GM18951 (cell line): ENCODE measurements at regions not wholly inside any gene's neighbourhood (a gene's known extent, or its start where the extent isn't known, plus 50 kb on each side); places are given as distances from the start of the nearest gene placed in this dataset.
"Not testable (repeated sequence)": the region's sequence is repeated elsewhere in the genome, so short reads cannot be mapped to it uniquely, and the experiment has no call there.

Experiments
- POLR2A ChIP-seq: IDR thresholded peaks from 4 replicates; pipeline ENCODE4 v1.6.1; 2011; ENCODE audit warnings: mild to moderate bottlenecking; ENCODE audit not compliant: insufficient read length, insufficient read depth; ENCODE audit errors: extremely low read depth
- in situ Hi-C: fragments of 300-500 bp; cut with MboI; formaldehyde crosslinking; loops from one replicate; pipeline ENCODE4 v1.12.0; 2022; ENCODE audit warnings: low sequenced_read_pairs, mixed read lengths, inconsistent platforms; ENCODE audit not compliant: unreplicated experiment

DNA sequence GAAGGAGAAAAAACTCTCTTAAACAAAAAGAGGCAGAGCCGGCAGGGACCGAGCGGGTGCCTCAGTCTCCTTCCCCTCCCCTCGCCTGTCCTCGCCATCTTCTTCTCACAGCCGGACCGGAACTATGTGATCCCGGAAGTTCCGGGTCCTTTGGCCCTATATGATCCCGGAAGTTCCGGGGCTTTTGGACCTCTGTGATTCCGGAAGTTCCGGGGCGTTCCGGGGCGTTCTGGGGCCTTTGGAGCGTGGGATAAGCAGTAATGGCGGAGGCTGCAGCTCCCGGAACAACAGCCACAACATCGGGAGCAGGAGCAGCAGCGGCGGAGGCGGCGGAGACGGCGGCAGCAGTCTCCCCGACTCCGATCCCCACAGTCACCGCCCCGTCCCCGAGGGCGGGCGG is 98.9 kb upstream of the MED14 start:
- in situ Hi-C loops = no loop called here
- TF ChIP-seq POLR2A = no peak

DNA sequence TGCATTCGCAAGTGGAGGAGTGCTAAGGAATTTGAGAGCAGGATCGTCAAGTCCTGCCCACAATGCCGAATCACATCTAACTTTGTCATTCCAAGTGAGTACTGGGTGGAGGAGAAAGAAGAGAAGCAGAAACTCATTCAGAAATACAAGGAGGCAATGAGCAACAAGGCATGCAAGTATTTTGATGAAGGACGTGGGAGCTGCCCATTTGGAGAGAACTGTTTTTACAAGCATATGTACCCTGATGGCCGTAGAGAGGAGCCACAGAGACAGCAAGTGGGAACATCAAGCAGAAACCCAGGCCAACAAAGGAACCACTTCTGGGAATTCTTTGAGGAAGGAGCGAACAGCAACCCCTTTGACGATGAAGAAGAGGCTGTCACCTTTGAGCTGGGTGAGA is 100.2 kb upstream of the MED14 start:
- in situ Hi-C loops = no loop called here
- no peak for TF ChIP-seq POLR2A

DNA sequence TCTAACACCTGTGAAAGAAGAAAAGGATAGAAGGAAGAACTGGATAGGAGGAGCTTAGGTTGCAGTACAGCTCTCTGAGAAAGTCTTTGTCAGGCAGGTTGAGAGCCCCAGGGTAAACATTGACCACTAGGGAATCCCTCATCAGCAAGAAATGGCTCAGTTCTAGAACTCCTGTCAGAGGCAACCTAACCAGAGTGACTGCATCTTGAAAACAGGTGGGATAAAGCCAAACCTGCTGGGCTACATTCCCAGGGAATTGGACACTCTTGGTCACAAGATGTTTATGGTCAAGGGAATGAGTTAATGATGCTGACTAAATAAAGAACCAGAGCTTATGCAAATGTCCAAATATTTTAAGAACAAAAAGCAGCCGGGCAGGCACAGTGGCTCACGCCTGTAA is 108.3 kb upstream of the MED14 start:
- in situ Hi-C loops = no loop called here
- no peak for TF ChIP-seq POLR2A

DNA sequence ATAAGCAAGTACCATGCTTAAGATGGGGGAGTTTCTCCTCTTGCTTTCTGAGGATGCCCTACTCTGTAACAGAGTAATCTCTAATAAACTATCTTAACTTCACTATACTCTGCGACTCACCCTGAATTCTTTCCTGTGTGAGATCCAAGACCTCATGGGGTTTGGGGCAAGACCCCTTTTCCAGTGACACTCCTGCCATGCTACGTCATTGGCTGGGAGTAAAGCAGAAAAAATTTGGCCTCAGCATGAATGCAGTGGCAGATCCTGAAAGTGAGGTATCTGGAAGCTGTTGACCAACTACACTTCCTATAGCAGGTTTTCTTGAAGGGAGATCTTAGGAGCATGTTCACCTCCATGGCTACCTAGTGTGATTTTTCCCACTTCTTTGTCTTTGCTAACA is 109.1 kb upstream of the MED14 start:
- in situ Hi-C loops = no loop called here
- no peak for TF ChIP-seq POLR2A

DNA sequence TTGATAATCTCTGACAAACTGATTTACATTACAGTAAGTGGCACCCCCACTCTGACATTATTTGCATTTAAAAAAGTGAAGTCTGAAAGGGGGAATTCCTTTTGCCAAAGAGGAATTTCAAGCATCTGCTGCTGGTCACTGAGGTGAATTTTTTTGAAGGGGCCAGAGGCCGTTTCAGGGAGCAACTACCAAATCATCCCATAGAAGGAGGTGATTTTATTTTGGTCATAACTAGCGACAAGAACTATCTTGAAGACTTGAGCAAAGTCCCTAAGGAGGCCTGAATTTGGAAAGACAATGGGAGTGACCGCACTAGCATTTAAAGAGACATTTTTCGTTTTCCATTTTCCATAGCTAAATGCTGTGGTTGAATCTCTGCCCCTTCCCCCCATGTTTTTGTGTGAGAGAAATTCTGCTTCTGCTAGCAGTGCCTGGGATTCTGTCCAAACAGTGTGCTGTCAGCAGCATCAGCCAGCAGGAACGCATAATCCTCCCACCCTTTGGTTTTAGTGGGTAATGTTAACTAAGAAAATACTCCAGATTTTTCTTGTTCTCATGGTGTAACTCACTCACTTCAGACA is 110.1 kb upstream of the MED14 start:
- TF ChIP-seq POLR2A = no peak
- in situ Hi-C loops = no loop called here

DNA sequence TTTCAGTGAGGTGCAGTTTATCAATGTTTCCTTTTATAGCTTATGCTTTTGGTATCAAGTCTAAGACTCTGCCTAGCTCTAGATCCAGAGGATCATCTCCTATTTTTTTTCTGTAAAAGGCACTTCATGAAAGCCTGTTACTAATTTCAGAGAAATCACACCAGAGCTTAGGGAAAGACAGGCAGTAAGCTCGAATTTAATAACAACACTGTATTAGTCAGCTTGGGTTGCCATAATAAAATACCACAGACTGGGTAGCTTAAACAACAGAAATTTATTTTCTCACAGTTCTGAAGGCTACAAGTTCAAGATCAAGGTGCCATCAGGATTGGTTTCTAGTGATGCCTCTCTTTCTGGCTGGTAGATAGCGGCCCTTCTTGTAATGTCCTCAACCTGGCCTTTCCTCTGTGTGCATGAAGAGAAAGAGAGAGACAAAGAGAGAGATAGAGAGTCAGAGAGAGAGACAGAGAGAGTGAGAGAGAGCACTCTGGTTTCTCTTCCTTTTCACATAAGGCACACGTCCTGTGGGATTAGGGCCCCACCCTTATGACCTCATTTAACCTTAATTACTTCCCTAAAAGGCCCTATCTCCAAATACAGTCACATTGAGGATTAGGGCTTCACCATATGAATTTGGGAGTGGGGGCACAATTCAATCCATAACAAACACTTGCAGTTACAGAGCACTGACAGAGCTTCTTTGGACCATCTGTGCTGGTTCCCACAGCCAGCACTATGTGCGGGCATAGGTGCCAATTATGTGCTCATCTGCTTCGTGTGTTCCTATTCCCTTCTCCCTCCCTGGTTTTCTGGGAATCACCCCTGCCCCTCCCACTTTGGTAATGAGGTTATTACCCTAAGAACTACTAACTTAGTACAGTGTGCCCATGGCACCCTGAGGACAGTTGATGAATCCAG is 114.8 kb upstream of the MED14 start:
- in situ Hi-C loops = no loop called here
- no peak for TF ChIP-seq POLR2A

DNA sequence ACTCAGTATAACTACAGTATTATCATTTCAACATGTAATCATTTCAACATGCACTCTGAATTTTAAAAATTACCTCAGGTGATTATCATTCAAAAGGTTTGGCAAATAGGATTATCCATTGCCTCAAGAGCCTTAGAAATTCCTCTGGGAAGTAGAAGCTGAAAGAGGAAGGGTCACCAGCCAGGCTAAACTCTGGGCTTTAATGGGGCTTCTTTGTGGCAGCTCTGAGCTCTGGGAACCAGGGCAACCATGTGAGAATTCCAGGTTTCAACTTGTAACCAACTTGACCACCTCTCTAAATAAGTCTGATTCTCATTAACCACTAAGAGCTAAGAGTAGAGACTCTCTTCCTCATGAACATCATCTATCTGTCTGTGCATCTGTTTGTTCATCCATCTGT is 117.2 kb upstream of the MED14 start:
- no peak for TF ChIP-seq POLR2A
- in situ Hi-C loops = no loop called here

DNA sequence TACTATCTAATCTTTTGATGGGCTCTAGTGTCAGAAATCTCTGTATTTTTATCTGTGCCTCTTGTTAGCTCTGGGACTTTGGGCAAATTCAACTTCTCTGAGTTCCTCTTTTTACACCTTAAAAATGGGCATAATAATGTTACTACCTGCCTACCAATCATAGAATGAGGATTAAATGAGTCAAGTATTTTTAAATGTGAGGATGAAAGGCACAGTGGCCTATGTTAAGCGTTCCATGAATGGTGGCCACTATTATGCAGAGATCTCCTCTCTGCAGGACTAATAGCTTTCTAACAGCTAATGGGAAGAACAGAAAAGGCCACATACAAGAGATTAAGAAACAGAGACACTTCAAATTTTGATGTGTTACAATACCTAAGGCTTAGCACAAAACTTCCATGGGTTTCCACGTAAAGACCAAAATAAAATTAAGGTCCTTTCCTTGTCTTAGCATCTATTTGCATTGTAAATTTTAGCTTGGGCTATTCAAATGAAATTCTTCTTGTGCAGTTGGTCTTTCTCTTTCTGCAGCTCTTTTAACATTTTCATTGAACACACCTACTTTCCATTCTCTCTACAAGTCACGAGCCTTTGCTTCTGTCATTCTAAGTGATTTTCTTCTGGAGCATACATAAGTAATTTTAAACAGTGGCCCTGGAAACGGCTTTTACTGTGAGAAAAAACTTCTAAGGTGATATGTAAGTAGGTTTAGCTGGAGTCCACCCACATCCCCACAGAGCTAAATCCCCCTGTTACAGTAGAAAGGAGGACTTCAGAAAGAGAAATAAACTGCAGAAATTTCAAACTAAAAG is 117.9 kb upstream of the MED14 start:
- in situ Hi-C loops = no loop called here
- TF ChIP-seq POLR2A = no peak

DNA sequence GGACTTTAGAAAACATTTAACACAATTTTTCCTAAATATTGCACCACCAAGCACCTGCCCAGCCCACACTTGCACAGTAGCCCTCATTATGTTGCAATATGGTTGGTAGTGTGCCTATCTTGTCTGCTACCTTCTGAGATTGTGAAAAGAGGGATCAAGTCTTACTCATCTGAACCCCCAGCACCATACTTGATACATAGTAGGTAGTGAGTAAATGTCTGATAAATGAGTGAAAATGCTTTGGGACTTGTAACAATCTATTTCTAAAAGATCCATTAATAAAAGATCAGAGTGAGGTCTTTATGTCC is 118.4 kb upstream of the MED14 start:
- in situ Hi-C loops = no loop called here
- TF ChIP-seq POLR2A = no peak

DNA sequence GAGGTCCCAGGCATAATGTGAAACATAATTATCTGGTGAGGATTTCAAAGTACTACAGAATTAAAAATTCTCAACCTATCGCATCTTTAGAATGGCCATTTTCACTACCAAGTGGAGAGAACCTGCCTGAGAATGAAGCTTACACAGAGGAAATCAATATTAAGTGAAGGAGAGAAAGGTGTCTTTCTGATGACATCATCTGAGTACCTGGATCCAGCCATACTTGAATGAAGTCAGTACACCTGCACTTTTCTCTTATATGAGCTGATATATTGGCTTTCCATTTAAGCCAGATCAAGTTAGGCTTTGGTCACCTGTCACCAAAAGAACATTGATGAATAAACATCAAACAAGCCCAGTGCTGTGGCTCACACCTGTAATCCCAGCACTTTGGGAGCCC is 118.9 kb upstream of the MED14 start:
- TF ChIP-seq POLR2A = no peak
- in situ Hi-C loops = no loop called here

DNA sequence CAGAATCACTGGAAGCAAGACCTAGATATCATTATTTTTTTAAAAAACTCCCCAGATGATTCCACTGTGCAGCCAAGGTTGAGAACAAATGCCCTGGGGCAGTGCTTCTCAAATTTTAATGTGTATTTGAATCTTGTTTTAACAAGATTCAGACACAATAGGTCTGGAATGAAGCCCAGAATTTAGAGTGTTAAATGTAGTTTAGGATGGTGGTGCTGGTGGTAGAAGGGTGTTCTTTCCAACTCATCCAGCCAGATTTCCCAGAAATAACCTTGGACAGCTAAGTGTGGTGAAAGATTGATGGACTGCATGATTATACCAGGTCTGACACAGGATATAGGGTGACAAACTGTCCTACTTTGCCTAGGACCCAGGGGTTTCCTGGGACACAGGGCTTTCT is 120.1 kb upstream of the MED14 start:
- in situ Hi-C loops = no loop called here
- TF ChIP-seq POLR2A = no peak

DNA sequence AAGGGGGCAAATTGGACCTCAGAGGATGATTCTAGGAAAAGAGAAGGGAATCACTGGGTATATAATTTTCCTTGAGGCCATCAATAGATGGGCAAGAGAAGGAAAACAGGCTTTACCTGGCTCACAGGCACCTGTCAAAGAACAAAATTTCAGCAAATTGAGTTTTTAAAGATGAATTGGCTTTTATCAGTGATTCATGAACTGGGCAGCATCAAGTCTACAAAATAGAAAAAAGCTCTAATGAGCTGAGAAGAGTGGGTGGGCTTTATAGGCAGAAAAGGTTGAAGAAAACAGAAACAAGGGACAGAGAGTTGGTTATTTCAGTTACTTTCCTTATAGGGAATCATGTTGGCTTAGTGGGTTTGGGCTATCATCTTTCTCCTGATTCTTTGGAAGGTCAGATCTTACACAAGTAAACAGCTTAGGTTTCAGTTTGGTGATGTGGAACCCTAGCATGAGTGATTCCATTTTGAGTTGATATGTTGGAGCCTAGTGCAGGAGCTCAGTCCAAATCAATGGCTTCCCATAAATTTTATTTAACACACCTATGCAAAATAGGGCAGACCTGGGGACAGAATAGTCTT is 120.7 kb upstream of the MED14 start:
- TF ChIP-seq POLR2A = no peak
- in situ Hi-C loops = no loop called here

DNA sequence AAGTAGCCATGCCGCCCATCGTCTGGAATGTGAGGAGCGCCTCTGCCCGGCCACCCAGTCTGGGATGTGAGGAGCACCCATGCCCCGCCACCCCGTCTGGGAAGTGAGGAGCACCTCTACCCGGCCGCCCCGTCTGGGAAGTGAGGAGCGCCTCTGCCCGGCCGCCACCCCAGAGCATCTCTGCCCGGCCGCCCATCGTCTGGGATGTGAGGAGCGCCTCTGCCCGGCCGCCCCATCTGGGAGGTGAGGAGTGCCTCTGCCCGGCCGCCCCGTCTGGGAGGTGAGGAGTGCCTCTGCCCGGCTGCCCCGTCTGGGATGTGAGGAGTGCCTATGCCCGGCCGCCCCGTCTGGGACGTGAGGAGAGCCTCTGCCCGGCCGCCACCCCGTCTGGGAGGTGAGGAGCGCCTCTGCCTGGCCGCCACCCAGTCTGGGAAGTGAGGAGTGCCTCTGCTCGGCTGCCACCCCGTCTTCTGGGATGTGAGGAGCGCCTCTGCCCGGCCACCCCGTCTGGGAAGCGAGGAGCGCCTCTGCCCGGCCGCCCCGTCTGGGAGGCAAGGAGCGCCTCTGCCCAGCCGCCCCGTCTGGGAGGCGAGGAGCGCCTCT is 126.7 kb upstream of the MED14 start:
- in situ Hi-C loops = not testable (repeated sequence)

DNA sequence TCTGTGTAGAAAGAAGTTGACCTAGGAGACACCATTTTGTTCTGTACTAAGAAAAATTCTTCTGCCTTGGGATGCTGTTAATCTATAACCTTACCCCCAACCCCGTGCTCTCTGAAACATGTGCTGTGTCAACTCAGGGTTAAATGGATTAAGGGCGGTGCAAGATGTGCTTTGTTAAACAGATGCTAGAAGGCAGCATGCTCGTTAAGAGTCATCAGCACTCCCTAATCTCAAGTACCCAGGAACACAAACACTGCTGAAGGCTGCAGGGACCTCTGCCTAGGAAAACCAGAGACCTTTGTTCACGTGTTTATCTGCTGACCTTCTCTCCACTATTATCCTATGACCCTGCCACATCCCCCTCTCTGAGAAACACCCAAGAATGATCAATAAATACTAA is 127.9 kb upstream of the MED14 start:
- in situ Hi-C loops = not testable (repeated sequence)
